Loucy (cell line): ENCODE measurements at regions not wholly inside any gene's neighbourhood (a gene's known extent, or its start where the extent isn't known, plus 50 kb on each side); places are given as distances from the start of the nearest gene placed in this dataset.

Experiments
- CTCF ChIP-seq: fragments of 200-600 bp; sonication (generic); conservative IDR thresholded peaks from 2 replicates; pipeline ENCODE4 v1.5.1; 2014; ENCODE audit warnings: mild to moderate bottlenecking, antibody characterized with exemption, low read length
- EZH2phosphoT487 ChIP-seq: fragments of 200-600 bp; IDR thresholded peaks from 2 replicates; pipeline ENCODE4 v1.6.1; 2018; ENCODE audit warnings: antibody characterized with exemption, mild to moderate bottlenecking, moderate library complexity, borderline replicate concordance

DNA sequence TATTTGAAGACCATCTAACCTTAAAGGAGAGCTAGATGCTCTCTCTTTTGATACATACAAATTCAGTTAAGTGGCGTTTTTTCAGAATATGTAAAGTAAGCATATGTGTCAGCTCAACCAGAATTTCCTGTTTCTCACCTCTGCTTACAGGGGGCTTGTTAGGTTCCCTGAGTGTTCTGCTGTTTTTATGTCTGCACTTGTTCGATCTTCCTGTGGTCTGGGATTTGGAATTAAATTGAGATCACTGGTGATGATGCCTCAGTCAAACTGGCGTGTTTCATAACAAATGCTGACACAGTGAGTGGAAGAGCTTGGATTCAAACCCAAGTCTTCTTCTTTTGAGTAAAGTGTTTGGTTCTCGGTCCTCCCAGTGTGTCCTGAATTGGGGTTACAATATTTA lies 348.3 kb upstream of the AKR1E2 start:
- TF ChIP-seq CTCF, result no peak
- no peak for TF ChIP-seq EZH2phosphoT487
